WTC11 (cell line): ENCODE measurements at regions not wholly inside any gene's neighbourhood (a gene's known extent, or its start where the extent isn't known, plus 50 kb on each side); places are given as distances from the start of the nearest gene placed in this dataset.

Experiments
- ATAC-seq: fragments of 200-7000 bp; cut with Tn5 transposase; 2 replicates; pipeline ENCODE4 v1.10.0; 2021; ENCODE audit warnings: mild to moderate bottlenecking, moderate library complexity
- CTCF ChIA-PET: fragments of 300-600 bp; sonication (Branson Sonifier 250); formaldehyde crosslinking; loops from one replicate; lab custom pipeline; 2021; ENCODE audit warnings: antibody characterized with exemption; lab: Charles Lee
- POLR2A ChIA-PET: fragments of 350-600 bp; sonication (Branson Sonifier 250); formaldehyde crosslinking; loops from one replicate; lab custom pipeline; 2021; ENCODE audit warnings: antibody characterized with exemption; lab: Charles Lee
- DNase-seq: peaks from one replicate; pipeline ENCODE4 v3.0.0; 2021; ENCODE audit warnings: low spot score
- H3K27ac Mint-ChIP-seq: 2 replicates; pipeline ENCODE4 v1.8.0; 2021; ENCODE audit warnings: mixed read lengths
- H3K27me3 Mint-ChIP-seq: 2 replicates; pipeline ENCODE4 v1.8.0; 2021; ENCODE audit warnings: low read depth, mild to moderate bottlenecking, moderate library complexity, mixed read lengths
- H3K36me3 Mint-ChIP-seq: 2 replicates; pipeline ENCODE4 v1.8.0; 2021; ENCODE audit warnings: mixed read lengths
- H3K4me1 Mint-ChIP-seq: 2 replicates; pipeline ENCODE4 v1.8.0; 2022; ENCODE audit warnings: mixed read lengths
- H3K4me3 Mint-ChIP-seq: 2 replicates; pipeline ENCODE4 v1.8.0; 2021; ENCODE audit warnings: mild to moderate bottlenecking, moderate library complexity, mixed read lengths
- H3K9me3 Mint-ChIP-seq: 2 replicates; pipeline ENCODE4 v1.8.0; 2021; ENCODE audit warnings: mixed read lengths
- ATF2 ChIP-seq: sonication (generic); formaldehyde crosslinking; IDR thresholded peaks from 2 replicates; pipeline ENCODE4 v1.8.1; 2022; ENCODE audit warnings: low read depth, missing genetic modification reagents, borderline replicate concordance
- CREB1 ChIP-seq: sonication (generic); formaldehyde crosslinking; IDR thresholded peaks from 2 replicates; pipeline ENCODE4 v1.8.0; 2023; ENCODE audit warnings: mild to moderate bottlenecking, missing genetic modification reagents
- CREM ChIP-seq: sonication (generic); formaldehyde crosslinking; IDR thresholded peaks from 2 replicates; pipeline ENCODE4 v1.8.1; 2022; ENCODE audit warnings: mild to moderate bottlenecking, missing genetic modification reagents, moderate library complexity
- ELF4 ChIP-seq: sonication (generic); formaldehyde crosslinking; IDR thresholded peaks from 2 replicates; pipeline ENCODE4 v1.8.1; 2022; ENCODE audit warnings: low read depth, mild to moderate bottlenecking, moderate library complexity, missing genetic modification reagents
- EMX1 ChIP-seq: fragments of 250-450 bp; sonication (Bioruptor Pico); IDR thresholded peaks from 2 replicates; pipeline ENCODE4 v1.8.0; 2021; ENCODE audit warnings: mild to moderate bottlenecking
- ERG ChIP-seq: fragments of 250-450 bp; sonication (Bioruptor Pico); IDR thresholded peaks from 2 replicates; pipeline ENCODE4 v1.8.0; 2021; ENCODE audit warnings: mild to moderate bottlenecking
- GABPB1 ChIP-seq: sonication (generic); formaldehyde crosslinking; IDR thresholded peaks from 2 replicates; pipeline ENCODE4 v1.8.1; 2023; ENCODE audit warnings: mild to moderate bottlenecking, missing genetic modification reagents
- KAT7 ChIP-seq: sonication (generic); formaldehyde crosslinking; IDR thresholded peaks from 2 replicates; pipeline ENCODE4 v1.8.1; 2023; ENCODE audit warnings: missing genetic modification reagents, mild to moderate bottlenecking, borderline replicate concordance
- NFE2L1 ChIP-seq: sonication (generic); formaldehyde crosslinking; IDR thresholded peaks from 2 replicates; pipeline ENCODE4 v1.8.1; 2023; ENCODE audit warnings: missing genetic modification reagents
- OVOL2 ChIP-seq: fragments of 250-450 bp; sonication (Bioruptor Pico); IDR thresholded peaks from 2 replicates; pipeline ENCODE4 v1.9.0; 2021; ENCODE audit warnings: mild to moderate bottlenecking, borderline replicate concordance
- RELA ChIP-seq: sonication (generic); formaldehyde crosslinking; IDR thresholded peaks from 2 replicates; pipeline ENCODE4 v1.8.1; 2022; ENCODE audit warnings: missing genetic modification reagents, mild to moderate bottlenecking, borderline replicate concordance
- SMAD4 ChIP-seq: sonication (generic); formaldehyde crosslinking; IDR thresholded peaks from 2 replicates; pipeline ENCODE4 v1.8.0; 2022; ENCODE audit warnings: mild to moderate bottlenecking, missing genetic modification reagents
- TCF7 ChIP-seq: sonication (generic); formaldehyde crosslinking; IDR thresholded peaks from 2 replicates; pipeline ENCODE4 v1.8.0; 2022; ENCODE audit warnings: mild to moderate bottlenecking, low read depth, missing genetic modification reagents, moderate library complexity
- TP53 ChIP-seq: sonication (generic); formaldehyde crosslinking; IDR thresholded peaks from 2 replicates; pipeline ENCODE4 v1.8.1; 2023; ENCODE audit warnings: mild to moderate bottlenecking, missing genetic modification reagents
- USF2 ChIP-seq: sonication (generic); formaldehyde crosslinking; IDR thresholded peaks from 2 replicates; pipeline ENCODE4 v1.8.1; 2023; ENCODE audit warnings: mild to moderate bottlenecking, missing genetic modification reagents, moderate library complexity
- ZMAT4 ChIP-seq: fragments of 250-450 bp; sonication (Bioruptor Pico); IDR thresholded peaks from 2 replicates; pipeline ENCODE4 v1.9.0; 2021; ENCODE audit warnings: mild to moderate bottlenecking
- ZNF232 ChIP-seq: sonication (generic); formaldehyde crosslinking; IDR thresholded peaks from 2 replicates; pipeline ENCODE4 v1.8.0; 2022; ENCODE audit warnings: mild to moderate bottlenecking, missing genetic modification reagents
- ZNF317 ChIP-seq: sonication (generic); formaldehyde crosslinking; IDR thresholded peaks from 2 replicates; pipeline ENCODE4 v1.8.1; 2023; ENCODE audit warnings: low read depth, mild to moderate bottlenecking, moderate library complexity, missing genetic modification reagents, borderline replicate concordance
- TF ChIP-seq, protein P1 (sequence below): sonication (generic); formaldehyde crosslinking; IDR thresholded peaks from 2 replicates; pipeline ENCODE4 v1.8.0; 2022; ENCODE audit warnings: mild to moderate bottlenecking, missing genetic modification reagents
- TF ChIP-seq, protein P2 (sequence below): sonication (generic); formaldehyde crosslinking; IDR thresholded peaks from 2 replicates; pipeline ENCODE4 v1.8.1; 2023; ENCODE audit warnings: mild to moderate bottlenecking, missing genetic modification reagents, moderate library complexity
- TF ChIP-seq, protein P3 (sequence below): sonication (generic); formaldehyde crosslinking; IDR thresholded peaks from 2 replicates; pipeline ENCODE4 v1.8.1; 2022; ENCODE audit warnings: low read depth, mild to moderate bottlenecking, moderate library complexity, missing genetic modification reagents, borderline replicate concordance
- TF ChIP-seq, protein P4 (sequence below): sonication (generic); formaldehyde crosslinking; IDR thresholded peaks from 2 replicates; pipeline ENCODE4 v1.8.0; 2022; ENCODE audit warnings: mild to moderate bottlenecking, missing genetic modification reagents
- TF ChIP-seq, protein P5 (sequence below): fragments of 250-450 bp; sonication (Bioruptor Pico); IDR thresholded peaks from 2 replicates; pipeline ENCODE4 v2.1.2; 2022; ENCODE audit warnings: mild to moderate bottlenecking, moderate library complexity

DNA sequence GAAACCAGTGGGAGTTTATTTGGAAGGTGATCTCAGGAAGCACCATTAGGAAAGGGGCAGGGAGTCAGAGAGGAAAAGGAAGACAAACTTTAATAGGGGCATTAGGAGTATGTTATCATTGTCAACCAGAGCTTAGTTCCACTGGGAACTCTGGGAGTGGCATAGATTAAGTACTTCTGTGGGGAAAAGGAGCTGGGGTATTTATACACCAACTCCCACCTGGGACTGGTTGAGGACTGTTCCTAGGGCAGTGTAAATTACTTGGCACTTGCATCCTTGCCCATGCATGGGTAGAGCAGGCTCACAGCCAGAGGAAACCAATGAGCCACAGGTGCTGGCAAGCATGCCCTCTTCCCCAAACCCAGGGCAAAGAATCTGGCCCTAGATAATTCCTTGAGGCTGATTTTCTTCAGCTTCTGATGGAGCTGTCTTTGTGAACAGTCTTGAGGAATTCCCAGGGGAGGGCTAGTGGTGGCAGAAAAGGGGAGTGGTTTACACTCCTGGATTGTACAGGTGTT is 541.2 kb downstream of the MIAT start:
- Mint-ChIP-seq H3K36me3 (no peaks in the 10 kb centered on the region; the same call in 1 of the 2 replicates), H3K9me3 (peaks cover 7% of the 10 kb centered on the region), H3K27ac (no peak overlapping the region)
- TF ChIP-seq GABPB1 (CRISPR knock-in tag) (no peak), ZNF232 (no peak), ELF4 (no peak), TCF7 (CRISPR knock-in tag) (no peak), USF2 (CRISPR knock-in tag) (no peak), ZNF317 (CRISPR knock-in tag) (no peak)
- TF ChIP-seq, protein P1, sequence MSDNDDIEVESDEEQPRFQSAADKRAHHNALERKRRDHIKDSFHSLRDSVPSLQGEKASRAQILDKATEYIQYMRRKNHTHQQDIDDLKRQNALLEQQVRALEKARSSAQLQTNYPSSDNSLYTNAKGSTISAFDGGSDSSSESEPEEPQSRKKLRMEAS (CRISPR knock-in tag) = no peak
- TF ChIP-seq, protein P2, sequence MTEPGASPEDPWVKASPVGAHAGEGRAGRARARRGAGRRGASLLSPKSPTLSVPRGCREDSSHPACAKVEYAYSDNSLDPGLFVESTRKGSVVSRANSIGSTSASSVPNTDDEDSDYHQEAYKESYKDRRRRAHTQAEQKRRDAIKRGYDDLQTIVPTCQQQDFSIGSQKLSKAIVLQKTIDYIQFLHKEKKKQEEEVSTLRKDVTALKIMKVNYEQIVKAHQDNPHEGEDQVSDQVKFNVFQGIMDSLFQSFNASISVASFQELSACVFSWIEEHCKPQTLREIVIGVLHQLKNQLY (CRISPR knock-in tag) = no peak
- TF ChIP-seq, all 79 proteins: peak for 0
- ATAC-seq (no peak), DNase-seq (no peak)
- CTCF ChIA-PET = no interaction called here
- Mint-ChIP-seq H3K27me3 (no peaks in the 10 kb centered on the region; the same call in 1 of the 2 replicates), H3K4me3 (no peak overlapping the region), H3K4me1 (peaks cover 20% of the 10 kb centered on the region)
- POLR2A ChIA-PET = no interaction called here

DNA sequence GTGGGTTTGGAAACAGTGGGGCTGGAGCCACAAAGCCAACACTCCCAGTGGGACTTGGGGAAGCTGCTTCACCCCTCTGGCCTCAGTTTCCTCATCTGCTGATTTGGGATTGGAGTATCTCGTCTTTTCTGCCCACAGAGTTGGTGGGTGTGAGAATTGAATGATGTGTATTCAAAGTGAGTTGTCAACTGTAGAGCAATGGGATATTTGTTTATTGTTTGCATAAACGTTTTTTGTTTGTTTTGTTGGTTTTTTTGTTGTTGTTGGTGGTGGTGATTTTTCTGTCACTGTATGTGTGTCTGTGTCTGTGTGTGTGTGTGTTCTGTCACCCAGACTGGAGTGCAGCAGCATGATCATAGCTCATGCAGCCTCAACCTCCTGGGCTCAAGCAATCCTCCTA is 542.0 kb downstream of the MIAT start:
- TF ChIP-seq, protein P2 (CRISPR knock-in tag) = no peak
- TF ChIP-seq, protein P3, sequence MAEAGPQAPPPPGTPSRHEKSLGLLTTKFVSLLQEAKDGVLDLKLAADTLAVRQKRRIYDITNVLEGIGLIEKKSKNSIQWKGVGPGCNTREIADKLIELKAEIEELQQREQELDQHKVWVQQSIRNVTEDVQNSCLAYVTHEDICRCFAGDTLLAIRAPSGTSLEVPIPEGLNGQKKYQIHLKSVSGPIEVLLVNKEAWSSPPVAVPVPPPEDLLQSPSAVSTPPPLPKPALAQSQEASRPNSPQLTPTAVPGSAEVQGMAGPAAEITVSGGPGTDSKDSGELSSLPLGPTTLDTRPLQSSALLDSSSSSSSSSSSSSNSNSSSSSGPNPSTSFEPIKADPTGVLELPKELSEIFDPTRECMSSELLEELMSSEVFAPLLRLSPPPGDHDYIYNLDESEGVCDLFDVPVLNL (CRISPR knock-in tag) = no peak
- TF ChIP-seq EMX1 (CRISPR knock-in tag) (no peak), KAT7 (CRISPR knock-in tag) (no peak)
- TF ChIP-seq, protein P4, sequence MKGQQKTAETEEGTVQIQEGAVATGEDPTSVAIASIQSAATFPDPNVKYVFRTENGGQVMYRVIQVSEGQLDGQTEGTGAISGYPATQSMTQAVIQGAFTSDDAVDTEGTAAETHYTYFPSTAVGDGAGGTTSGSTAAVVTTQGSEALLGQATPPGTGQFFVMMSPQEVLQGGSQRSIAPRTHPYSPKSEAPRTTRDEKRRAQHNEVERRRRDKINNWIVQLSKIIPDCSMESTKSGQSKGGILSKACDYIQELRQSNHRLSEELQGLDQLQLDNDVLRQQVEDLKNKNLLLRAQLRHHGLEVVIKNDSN = no peak
- TF ChIP-seq, all 79 proteins: peak for 0
- H3K27ac Mint-ChIP-seq = no peak overlapping the region
- CTCF ChIA-PET = no interaction called here
- DNase-seq (no peak), ATAC-seq (no peak)
- peaks cover 7% of the 10 kb centered on the region for H3K9me3 Mint-ChIP-seq
- no peak overlapping the region for H3K4me3 Mint-ChIP-seq
- no peaks in the 10 kb centered on the region; the same call in 1 of the 2 replicates for H3K36me3 Mint-ChIP-seq
- H3K4me1 Mint-ChIP-seq = peaks cover 23% of the 10 kb centered on the region
- H3K27me3 Mint-ChIP-seq = no peaks in the 10 kb centered on the region; the same call in 1 of the 2 replicates
- POLR2A ChIA-PET = no interaction called here

GRCh38 chr22:27201276-27201675 is 543.9 kb downstream of the MIAT start:
- Mint-ChIP-seq H3K9me3 (peaks cover 13% of the 10 kb centered on the region), H3K36me3 (no peaks in the 10 kb centered on the region; the same call in 1 of the 2 replicates), H3K27ac (no peak overlapping the region), H3K4me1 (peaks cover 23% of the 10 kb centered on the region), H3K4me3 (no peak overlapping the region), H3K27me3 (no peaks in the 10 kb centered on the region; the same call in 1 of the 2 replicates)
- ChIA-PET CTCF (interaction anchor here (1.2 kb wide), 1 partner anchor 9 kb away, joined by 3 read pairs; no protein-coding TSS in a partner anchor), POLR2A (no interaction called here)
- ATAC-seq (no peak), DNase-seq (no peak)
- no peak for TF ChIP-seq KAT7 (CRISPR knock-in tag)
- no peak for TF ChIP-seq ZMAT4
- no peak for TF ChIP-seq CREB1 (CRISPR knock-in tag)
- no peak for TF ChIP-seq RELA (CRISPR knock-in tag)
- TF ChIP-seq NFE2L1 (CRISPR knock-in tag) = no peak
- TF ChIP-seq ATF2 = no peak
- TF ChIP-seq ZNF232 = no peak
- TF ChIP-seq ERG (CRISPR knock-in tag) = no peak
- TF ChIP-seq TP53 (CRISPR knock-in tag) = no peak
- TF ChIP-seq, protein P5, sequence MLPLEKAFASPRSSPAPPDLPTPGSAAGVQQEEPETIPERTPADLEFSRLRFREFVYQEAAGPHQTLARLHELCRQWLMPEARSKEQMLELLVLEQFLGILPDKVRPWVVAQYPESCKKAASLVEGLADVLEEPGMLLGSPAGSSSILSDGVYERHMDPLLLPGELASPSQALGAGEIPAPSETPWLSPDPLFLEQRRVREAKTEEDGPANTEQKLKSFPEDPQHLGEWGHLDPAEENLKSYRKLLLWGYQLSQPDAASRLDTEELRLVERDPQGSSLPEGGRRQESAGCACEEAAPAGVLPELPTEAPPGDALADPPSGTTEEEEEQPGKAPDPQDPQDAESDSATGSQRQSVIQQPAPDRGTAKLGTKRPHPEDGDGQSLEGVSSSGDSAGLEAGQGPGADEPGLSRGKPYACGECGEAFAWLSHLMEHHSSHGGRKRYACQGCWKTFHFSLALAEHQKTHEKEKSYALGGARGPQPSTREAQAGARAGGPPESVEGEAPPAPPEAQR = no peak
- TF ChIP-seq SMAD4 = no peak
- TF ChIP-seq OVOL2 = no peak
- no peak for TF ChIP-seq CREM (CRISPR knock-in tag)
